Skeletal muscle satellite cell (primary cell): ENCODE measurements at regions not wholly inside any gene's neighbourhood (a gene's known extent, or its start where the extent isn't known, plus 50 kb on each side); places are given as distances from the start of the nearest gene placed in this dataset.
"Not testable (repeated sequence)": the region's sequence is repeated elsewhere in the genome, so short reads cannot be mapped to it uniquely, and the experiment has no call there.

ENCODE experiments used
- H3K27me3 ChIP-seq: 2 replicates; pipeline ENCODE4 v1.7.0; 2013; ENCODE audit warnings: low read length; ENCODE audit not compliant: control insufficient read depth, insufficient read depth
- H3K36me3 ChIP-seq: 2 replicates; pipeline ENCODE4 v1.7.0; 2013; ENCODE audit warnings: mild to moderate bottlenecking, control low read depth, low read length; ENCODE audit not compliant: insufficient read depth
- H3K4me1 ChIP-seq: 2 replicates; pipeline ENCODE4 v1.7.0; 2013; ENCODE audit warnings: low read length; ENCODE audit not compliant: control insufficient read depth, insufficient read depth
- H3K4me2 ChIP-seq: 2 replicates; pipeline ENCODE4 v1.7.0; 2013; ENCODE audit warnings: mild to moderate bottlenecking, low read length
- H3K4me3 ChIP-seq: 2 replicates; pipeline ENCODE4 v1.7.0; 2013; ENCODE audit warnings: low read length
- H3K9ac ChIP-seq: 2 replicates; pipeline ENCODE4 v1.7.0; 2013; ENCODE audit warnings: mild to moderate bottlenecking, low read depth, low read length, moderate library complexity
- H3K9me3 ChIP-seq: replicated peaks from 2 replicates; pipeline ENCODE4 v1.7.0; 2013; ENCODE audit warnings: mild to moderate bottlenecking, control low read depth, low read length

DNA sequence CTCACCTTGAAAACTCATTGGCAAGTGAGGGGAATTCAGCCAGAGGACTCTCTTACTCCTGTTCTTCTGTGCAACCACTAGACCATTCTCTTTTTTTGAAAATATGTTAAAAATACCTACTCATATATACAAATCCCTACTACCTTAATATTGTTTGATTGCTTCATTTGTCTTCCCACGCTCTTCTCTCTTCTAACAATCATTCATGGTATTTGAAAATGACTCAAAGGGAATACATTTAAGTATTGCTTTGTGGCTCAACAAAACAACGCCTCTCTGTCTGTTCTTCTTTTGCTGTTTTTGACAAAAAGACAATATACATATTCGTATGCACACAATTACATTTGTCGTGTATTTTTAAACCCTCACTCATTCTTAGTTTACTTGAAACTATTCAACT, 589.4 kb downstream of the ANKRD50 start:
- H3K4me3 ChIP-seq: no peak overlapping the region
- no peaks in the 10 kb centered on the region for H3K36me3 ChIP-seq
- no peaks in the 10 kb centered on the region for H3K9me3 ChIP-seq
- no peak overlapping the region for H3K4me2 ChIP-seq
- H3K27me3 ChIP-seq: no peaks in the 10 kb centered on the region
- no peak overlapping the region for H3K9ac ChIP-seq
- peaks cover 6% of the 10 kb centered on the region for H3K4me1 ChIP-seq

- H3K4me1 ChIP-seq: peaks cover 6% of the 10 kb centered on the region
- H3K4me2 ChIP-seq: no peak overlapping the region
- no peak overlapping the region for H3K4me3 ChIP-seq
- H3K27me3 ChIP-seq: no peaks in the 10 kb centered on the region
- H3K9me3 ChIP-seq: no peaks in the 10 kb centered on the region
- no peaks in the 10 kb centered on the region for H3K36me3 ChIP-seq
- no peak overlapping the region for H3K9ac ChIP-seq
Observed at GRCh38 chr4:124123721-124124120, 588.8 kb downstream of the ANKRD50 start.

GRCh38 chr4:124131324-124131723, 581.2 kb downstream of the ANKRD50 start:
- not testable (repeated sequence) for H3K4me1 ChIP-seq, H3K9ac ChIP-seq, H3K27me3 ChIP-seq, H3K4me3 ChIP-seq, H3K4me2 ChIP-seq, H3K9me3 ChIP-seq, H3K36me3 ChIP-seq

- Histone ChIP-seq H3K4me1 (no peaks in the 10 kb centered on the region), H3K9ac (no peak overlapping the region), H3K9me3 (peaks cover 4% of the 10 kb centered on the region), H3K4me3 (no peak overlapping the region), H3K27me3 (no peaks in the 10 kb centered on the region), H3K4me2 (no peak overlapping the region), H3K36me3 (no peaks in the 10 kb centered on the region)
Observed at GRCh38 chr4:124132161-124132560, 580.4 kb downstream of the ANKRD50 start.

- Histone ChIP-seq H3K36me3 (no peaks in the 10 kb centered on the region), H3K27me3 (no peaks in the 10 kb centered on the region), H3K9ac (no peak overlapping the region), H3K4me1 (no peaks in the 10 kb centered on the region), H3K4me2 (no peak overlapping the region), H3K4me3 (no peak overlapping the region), H3K9me3 (peaks cover 4% of the 10 kb centered on the region)
Observed at GRCh38 chr4:124133753-124134152, 578.8 kb downstream of the ANKRD50 start.

- Histone ChIP-seq H3K36me3 (no peaks in the 10 kb centered on the region), H3K27me3 (no peaks in the 10 kb centered on the region), H3K9me3 (peaks cover 4% of the 10 kb centered on the region)
Observed at GRCh38 chr4:124135409-124135813, 577.1 kb downstream of the ANKRD50 start.

DNA sequence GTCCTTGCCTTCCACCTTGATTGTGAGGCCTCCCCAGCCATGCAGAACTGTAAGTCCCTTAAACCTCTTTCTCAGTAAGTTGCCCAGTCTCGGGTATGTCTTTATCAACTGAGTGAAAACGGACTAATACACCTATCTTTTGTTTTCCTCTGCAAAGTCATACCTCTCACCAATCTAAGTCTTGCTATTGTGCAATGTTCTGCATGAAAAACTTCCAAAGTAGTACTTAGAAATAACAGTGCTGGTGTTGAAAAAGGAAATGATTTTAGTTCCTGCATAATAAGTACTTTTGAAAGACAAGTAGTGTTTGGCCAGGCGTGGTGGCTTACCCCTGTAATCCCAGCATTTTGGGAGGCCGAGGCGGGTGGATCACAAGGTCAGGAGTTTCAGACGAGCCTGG, 573.5 kb downstream of the ANKRD50 start:
- Histone ChIP-seq H3K9me3 (no peaks in the 10 kb centered on the region), H3K4me2 (no peak overlapping the region), H3K36me3 (no peaks in the 10 kb centered on the region), H3K27me3 (no peaks in the 10 kb centered on the region), H3K4me3 (no peak overlapping the region), H3K4me1 (no peaks in the 10 kb centered on the region), H3K9ac (no peak overlapping the region)

More at GRCh38 chr4:124135409-124135813, 577.1 kb downstream of the ANKRD50 start:
- H3K9ac ChIP-seq: no peak overlapping the region
- H3K4me1 ChIP-seq: no peaks in the 10 kb centered on the region
- no peak overlapping the region for H3K4me2 ChIP-seq
- no peak overlapping the region for H3K4me3 ChIP-seq

DNA sequence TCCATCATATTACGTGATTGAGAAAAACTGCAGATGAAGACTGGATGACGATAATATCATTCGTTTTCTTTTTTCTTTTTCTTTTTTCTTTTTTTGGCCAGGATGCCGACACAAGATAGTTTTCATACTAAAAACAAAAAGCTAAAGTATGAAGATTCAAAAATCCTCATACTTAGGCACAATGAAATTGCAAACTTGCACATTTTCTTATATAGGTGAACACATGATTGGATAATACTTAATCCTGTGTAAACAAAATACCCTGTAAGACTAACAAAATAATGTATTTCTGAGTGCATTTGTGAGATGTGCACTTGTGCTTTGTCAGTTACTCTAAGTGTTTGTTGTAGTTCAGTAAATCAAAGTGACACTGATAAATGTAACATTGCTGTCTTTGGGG, 568.9 kb downstream of the ANKRD50 start:
- Histone ChIP-seq H3K9ac (no peak overlapping the region), H3K4me2 (no peak overlapping the region), H3K36me3 (no peaks in the 10 kb centered on the region), H3K9me3 (no peaks in the 10 kb centered on the region), H3K27me3 (no peaks in the 10 kb centered on the region), H3K4me1 (peaks cover 4% of the 10 kb centered on the region), H3K4me3 (no peak overlapping the region)

DNA sequence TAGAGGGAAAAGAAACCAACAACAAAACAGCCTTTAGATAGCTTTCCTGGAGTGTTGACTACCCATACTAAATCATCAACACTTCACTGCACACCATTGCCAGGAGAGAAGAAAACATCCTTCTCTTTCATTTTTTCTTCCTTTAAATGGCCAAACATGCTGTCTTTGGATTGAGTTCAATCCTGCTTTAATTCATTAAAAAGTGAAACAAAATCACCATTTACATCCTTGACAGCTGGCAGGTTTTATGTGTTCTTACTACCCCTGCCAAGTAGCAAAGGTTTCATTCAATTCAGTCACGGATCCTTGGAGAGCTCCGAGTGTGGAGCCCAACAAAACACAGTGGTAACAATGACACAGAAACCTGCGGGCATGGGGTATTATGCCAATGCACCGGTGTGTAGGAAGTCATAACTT, 568.3 kb downstream of the ANKRD50 start:
- Histone ChIP-seq H3K9me3 (no peaks in the 10 kb centered on the region), H3K4me2 (peak overlapping the region; percentile 51), H3K27me3 (no peaks in the 10 kb centered on the region), H3K9ac (no peak overlapping the region), H3K4me3 (no peak overlapping the region), H3K36me3 (no peaks in the 10 kb centered on the region), H3K4me1 (peaks cover 4% of the 10 kb centered on the region)

- H3K4me2 ChIP-seq: no peak overlapping the region
- H3K36me3 ChIP-seq: no peaks in the 10 kb centered on the region
- no peak overlapping the region for H3K9ac ChIP-seq
- H3K4me3 ChIP-seq: no peak overlapping the region
- no peaks in the 10 kb centered on the region for H3K9me3 ChIP-seq
- no peaks in the 10 kb centered on the region for H3K27me3 ChIP-seq
- peaks cover 4% of the 10 kb centered on the region for H3K4me1 ChIP-seq
Observed at GRCh38 chr4:124146068-124146467, 566.5 kb downstream of the ANKRD50 start.

- Histone ChIP-seq H3K4me1 (no peaks in the 10 kb centered on the region), H3K9me3 (no peaks in the 10 kb centered on the region), H3K27me3 (no peaks in the 10 kb centered on the region), H3K4me3 (no peak overlapping the region), H3K4me2 (no peak overlapping the region), H3K36me3 (no peaks in the 10 kb centered on the region), H3K9ac (no peak overlapping the region)
Observed at GRCh38 chr4:124151031-124151430, 561.5 kb downstream of the ANKRD50 start.

GRCh38 chr4:124152132-124152531, 560.4 kb downstream of the ANKRD50 start:
- no peak overlapping the region for H3K4me3 ChIP-seq
- no peak overlapping the region for H3K9ac ChIP-seq

More at GRCh38 chr4:124152132-124152531, 560.4 kb downstream of the ANKRD50 start:
- H3K27me3 ChIP-seq: no peaks in the 10 kb centered on the region
- no peaks in the 10 kb centered on the region for H3K9me3 ChIP-seq
- no peaks in the 10 kb centered on the region for H3K4me1 ChIP-seq
- no peak overlapping the region for H3K4me2 ChIP-seq
- no peaks in the 10 kb centered on the region for H3K36me3 ChIP-seq
